PC-3 (cell line): ENCODE measurements at regions not wholly inside any gene's neighbourhood (a gene's known extent, or its start where the extent isn't known, plus 50 kb on each side); places are given as distances from the start of the nearest gene placed in this dataset.

Experiments
- EZH2phosphoT487 ChIP-seq: fragments of 300-600 bp; sonication (generic); IDR thresholded peaks from 2 replicates; pipeline ENCODE4 v1.6.1; 2018; ENCODE audit warnings: mild to moderate bottlenecking, antibody characterized with exemption, low read length, borderline replicate concordance
- TF ChIP-seq, protein P1 (sequence below): fragments of 300-600 bp; sonication (generic); conservative IDR thresholded peaks from 2 replicates; pipeline ENCODE4 v1.5.1; 2017; ENCODE audit warnings: antibody characterized with exemption, low read depth, mild to moderate bottlenecking, low read length

DNA sequence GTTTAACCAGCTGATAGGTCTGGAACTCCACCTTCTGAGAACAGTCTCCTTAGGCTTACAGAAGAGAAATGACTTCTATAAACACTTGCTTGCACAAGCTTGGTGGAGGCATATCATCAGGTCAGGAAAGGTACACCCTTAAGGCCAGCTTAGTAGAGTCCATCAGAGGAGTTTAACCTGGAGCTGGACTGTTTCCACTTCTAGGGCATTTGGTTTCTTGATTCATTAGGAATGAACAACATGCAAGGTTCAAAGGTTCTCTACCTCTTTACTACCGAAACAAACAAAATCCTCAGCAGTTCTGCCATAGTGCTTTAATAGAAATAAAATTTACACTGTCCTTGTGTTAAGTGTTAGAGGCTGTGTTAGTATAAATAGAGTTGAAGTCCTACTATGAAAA lies 171.4 kb upstream of the NPY2R start:
- TF ChIP-seq, protein P1, sequence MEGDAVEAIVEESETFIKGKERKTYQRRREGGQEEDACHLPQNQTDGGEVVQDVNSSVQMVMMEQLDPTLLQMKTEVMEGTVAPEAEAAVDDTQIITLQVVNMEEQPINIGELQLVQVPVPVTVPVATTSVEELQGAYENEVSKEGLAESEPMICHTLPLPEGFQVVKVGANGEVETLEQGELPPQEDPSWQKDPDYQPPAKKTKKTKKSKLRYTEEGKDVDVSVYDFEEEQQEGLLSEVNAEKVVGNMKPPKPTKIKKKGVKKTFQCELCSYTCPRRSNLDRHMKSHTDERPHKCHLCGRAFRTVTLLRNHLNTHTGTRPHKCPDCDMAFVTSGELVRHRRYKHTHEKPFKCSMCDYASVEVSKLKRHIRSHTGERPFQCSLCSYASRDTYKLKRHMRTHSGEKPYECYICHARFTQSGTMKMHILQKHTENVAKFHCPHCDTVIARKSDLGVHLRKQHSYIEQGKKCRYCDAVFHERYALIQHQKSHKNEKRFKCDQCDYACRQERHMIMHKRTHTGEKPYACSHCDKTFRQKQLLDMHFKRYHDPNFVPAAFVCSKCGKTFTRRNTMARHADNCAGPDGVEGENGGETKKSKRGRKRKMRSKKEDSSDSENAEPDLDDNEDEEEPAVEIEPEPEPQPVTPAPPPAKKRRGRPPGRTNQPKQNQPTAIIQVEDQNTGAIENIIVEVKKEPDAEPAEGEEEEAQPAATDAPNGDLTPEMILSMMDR = no peak
- TF ChIP-seq EZH2phosphoT487 = no peak
